NCI-H2171 (cell line): ENCODE measurements at regions not wholly inside any gene's neighbourhood (a gene's known extent, or its start where the extent isn't known, plus 50 kb on each side); places are given as distances from the start of the nearest gene placed in this dataset.
"Not testable (repeated sequence)": the region's sequence is repeated elsewhere in the genome, so short reads cannot be mapped to it uniquely, and the experiment has no call there.

Experiments used
- DNase-seq: peaks from one replicate; lab custom pipeline; 2025; lab: John Stamatoyannopoulos, UW

GRCh38 chr21:36246080-36246631 lies 73.8 kb upstream of the MORC3 start:
- DNase-seq: no peak

- DNase-seq: no peak
Measured at GRCh38 chr21:36247316-36248010, 72.5 kb upstream of the MORC3 start.

DNA sequence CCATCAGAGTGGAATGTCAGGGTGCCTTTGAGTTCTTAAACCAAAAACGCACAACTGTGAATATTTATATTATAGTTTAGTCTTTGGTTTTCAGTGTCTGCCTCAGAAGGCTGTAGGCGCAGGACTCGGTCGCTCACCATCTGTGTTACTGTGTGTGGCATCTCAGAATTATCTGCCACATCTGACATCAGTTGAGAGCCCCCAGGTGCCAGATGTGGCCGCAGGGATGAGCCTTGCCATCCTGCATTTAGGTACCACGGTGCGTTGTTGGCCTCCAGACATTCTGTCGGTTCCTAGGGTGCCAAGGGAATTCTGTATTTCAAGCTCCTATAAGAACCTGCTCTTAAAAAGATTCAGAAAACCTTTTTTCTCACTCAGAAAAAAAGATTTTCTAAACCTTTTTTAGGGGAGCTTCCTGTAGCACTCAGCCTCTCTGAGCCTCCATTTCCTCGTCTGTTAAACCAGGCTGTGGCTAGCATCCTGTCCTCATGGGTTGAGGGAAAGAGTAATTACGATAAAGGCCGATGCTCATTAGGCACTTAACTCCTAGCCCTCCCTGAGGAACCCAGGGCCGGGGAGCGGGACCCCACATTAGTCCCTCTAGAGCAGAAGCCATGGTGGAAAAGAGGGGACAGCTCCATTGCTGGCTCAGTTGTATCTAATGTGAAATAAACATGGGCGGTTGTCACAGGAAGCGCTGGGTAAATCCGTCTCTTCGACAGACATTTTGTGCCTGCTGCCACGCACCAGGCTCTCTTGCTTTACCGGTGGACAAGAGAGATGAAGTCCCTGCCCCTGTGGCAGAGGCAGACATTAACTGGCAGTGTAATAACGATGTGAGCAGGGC lies 70.2 kb upstream of the MORC3 start:
- DNase-seq: no peak

DNA sequence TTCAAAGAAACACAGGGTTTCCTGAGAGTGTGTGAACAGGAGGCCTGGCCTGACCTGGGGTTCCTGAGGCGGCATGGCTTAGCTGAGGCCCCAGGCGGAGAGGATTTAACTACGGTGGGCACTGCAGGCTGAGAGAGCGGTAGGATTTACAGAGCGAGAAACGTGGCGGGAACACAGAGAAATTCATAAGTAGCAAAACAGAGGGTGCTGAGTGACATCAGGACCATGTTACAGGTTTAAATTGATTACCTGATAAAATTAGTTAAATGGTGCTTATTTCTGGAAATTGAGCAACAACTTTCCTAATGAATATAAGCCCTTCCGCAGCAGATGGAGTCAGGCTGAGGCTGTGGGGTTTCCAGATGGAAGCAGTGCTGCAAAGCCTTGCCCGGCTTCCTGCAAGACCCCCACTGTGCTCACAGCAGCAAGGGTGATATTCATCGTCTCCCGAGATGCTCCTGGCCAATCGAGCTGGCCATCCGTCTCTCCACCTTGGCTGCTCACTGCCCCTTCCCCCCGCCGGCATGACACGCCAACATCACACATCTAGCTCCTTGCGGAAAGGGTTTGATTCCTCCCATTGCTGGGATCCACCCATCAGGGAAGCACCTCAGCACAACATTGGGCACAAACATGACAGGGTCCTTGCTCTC lies 69.4 kb upstream of the MORC3 start:
- no peak for DNase-seq

DNA sequence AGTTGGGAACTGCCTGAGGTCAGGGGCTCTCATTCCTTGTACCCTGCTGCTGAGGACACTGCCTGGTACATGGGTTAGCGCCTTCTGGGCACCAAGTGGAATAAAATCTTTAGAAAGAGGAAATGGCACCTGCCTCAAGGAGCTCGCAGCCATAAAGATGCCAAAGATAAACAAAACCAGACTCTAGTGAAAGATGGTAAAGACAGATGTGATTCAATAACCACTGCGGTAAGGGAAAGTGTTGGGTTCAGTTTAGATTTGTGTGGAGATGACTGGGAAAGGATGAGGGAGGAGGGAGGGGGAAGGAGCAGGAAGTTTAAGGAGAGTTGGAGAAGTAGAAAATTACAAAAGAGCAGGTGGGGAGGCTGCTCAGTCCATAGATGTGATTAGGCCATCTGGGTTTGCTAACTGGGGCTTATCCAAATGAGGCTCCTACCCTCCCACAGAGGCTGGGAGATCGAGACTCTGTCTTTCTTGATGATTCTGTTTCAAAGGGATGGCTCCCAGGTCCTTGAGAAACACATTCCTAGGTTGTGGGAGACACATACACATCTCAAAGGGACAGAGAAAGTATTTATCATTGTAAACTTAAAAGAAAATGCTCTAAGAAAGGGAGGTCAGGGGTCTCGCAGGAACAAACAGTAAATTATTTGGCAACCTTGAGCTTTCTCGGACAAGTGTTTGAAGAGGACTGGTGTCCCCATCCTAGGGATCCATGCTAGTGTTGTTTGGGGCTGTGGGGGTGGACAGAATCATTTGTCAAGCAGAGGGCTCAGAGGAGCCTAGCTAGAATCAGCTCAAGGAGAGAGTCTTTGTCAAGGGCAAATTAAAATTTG lies 65.7 kb upstream of the MORC3 start:
- no peak for DNase-seq

- no peak for DNase-seq
Measured at GRCh38 chr21:36255663-36256062, 64.3 kb upstream of the MORC3 start.

DNA sequence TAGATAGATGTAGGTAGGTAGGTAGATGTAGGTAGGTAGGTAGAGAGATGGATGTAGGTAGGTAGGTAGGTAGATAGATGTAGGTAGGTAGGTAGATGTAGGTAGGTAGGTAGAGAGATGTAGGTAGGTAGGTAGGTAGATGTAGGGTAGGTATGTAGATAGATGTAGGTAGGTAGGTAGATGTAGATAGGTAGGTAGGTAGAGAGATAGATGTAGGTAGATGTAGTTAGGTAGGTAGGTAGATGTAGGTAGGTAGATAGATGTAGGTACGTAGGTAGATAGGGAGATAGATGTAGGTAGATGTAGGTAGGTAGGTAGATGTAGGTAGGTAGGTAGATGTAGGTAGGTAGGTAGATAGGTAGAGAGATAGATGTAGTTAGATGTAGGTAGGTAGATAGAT lies 62.3 kb upstream of the MORC3 start:
- no peak for DNase-seq

DNA sequence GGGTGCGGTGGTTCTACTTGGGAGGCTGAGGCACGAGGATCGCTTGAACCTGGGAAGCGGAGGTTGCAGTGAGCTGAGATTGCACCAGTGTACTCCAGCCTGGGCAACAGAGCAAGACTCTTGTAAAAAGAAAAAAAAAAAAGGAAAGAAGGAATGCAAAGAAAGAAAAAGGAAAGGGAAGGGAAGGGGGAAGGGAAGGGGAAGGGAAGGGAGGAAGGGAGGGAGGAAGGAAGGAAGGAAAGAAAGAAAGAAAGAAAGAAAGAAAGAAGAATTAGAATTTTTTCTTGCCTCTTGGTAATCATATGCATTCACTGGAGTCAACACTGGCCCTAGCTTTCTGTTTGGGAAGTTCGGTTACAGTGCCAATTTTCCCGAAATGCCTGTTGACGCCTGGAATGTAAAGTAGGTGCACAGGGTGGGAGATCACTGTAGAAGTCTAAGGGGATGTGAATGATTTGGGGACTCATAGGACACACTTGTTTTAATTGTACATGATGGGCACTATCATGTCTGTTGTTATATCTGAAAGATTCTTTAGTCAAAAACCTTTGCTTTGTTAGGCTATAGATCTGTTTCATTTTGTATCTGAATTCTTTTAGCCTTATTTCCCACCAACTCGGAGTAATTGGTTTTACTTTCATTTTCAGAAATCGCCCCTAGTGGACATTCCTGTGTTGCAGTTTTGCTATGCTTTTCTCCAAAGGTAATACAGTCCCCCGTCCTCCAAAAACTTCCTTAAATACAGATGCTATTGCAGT lies 59.8 kb upstream of the MORC3 start:
- DNase-seq: no peak

DNA sequence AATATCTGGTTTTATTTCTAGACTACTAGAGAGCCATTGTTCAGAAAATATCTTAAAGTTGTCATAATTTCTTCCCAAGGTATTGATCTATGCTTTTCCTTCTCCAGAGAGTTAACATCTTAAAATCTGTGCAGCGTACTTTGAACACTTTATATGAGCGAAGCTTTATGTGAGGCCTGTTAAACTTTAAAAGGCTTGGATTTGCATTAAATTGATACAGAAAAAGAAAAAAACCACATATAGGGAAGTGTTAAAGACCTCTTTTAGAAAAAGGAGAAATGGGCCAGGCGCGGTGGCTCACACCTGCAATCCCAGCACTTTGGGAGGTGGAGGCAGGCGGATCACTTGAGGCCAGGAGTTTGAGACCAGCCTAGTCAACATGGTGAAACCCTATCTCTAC lies 59.2 kb upstream of the MORC3 start:
- DNase-seq: no peak

GRCh38 chr21:36261459-36261858 lies 58.5 kb upstream of the MORC3 start:
- no peak for DNase-seq

DNA sequence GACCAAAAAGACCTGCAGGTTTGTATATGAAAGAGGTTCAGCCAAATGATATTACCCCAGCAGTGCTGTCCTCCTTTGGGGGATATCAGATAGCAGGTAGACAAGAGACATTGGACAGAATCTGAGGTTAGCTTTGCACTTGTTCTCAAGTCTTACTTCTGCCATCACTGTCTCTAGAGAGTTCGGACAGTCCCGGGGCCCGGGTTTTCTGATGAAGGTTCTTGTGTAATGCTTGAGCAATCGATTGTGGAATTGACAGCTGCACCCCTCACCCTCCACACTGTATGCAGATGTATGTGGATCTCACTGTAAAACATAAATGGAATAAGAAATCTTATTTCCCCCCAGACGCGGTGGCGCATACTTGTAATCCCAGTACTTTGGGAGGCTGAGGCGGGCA lies 56.2 kb upstream of the MORC3 start:
- no peak for DNase-seq

DNA sequence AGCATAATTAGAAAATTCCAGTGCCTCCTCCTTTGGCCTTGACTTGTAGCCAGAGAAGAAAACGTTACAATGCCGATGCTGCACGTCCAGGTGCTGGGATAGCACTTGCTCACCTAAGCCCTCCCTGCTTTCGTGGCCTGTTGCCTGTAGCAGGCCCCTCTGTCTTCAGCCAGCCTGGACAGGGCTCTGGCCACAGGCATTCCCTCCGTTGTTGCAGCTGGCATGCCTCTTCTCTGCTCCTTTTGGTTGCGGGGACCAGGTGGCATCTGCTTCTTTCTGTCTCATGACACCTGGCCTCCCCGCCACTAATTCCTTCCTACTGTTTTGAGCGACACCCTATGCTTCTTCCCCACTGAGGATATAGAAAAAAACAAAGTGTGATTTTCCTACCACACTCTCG lies 54.6 kb upstream of the MORC3 start:
- no peak for DNase-seq

DNA sequence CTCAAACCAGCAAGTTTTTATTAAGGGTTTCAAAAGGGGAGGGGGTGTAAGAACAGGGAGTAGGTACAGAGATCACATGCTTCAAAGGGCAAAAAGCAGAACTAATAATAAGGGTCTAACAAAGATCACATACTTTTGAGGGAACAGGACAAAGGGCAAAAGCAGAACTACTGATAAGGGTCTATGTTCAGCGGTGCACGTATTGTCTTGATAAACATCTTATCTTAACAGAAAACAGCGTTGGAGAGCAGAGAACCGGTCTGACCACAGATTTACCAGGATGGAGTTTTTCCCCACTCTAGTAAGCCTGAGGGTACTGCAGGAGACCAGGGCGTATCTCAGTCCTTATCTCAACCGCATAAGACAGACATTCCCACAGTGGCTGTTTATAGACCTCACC lies 52.2 kb upstream of the MORC3 start:
- DNase-seq: not testable (repeated sequence)

- not testable (repeated sequence) for DNase-seq
Measured at GRCh38 chr21:36268264-36268663, 51.7 kb upstream of the MORC3 start.
